PC-9 (cell line): ENCODE measurements at regions not wholly inside any gene's neighbourhood (a gene's known extent, or its start where the extent isn't known, plus 50 kb on each side); places are given as distances from the start of the nearest gene placed in this dataset.

Source experiments
- CTCF ChIP-seq: fragments of 200-600 bp; sonication (generic); conservative IDR thresholded peaks from 2 replicates; pipeline ENCODE4 v1.6.1; 2017; ENCODE audit warnings: mixed run types, antibody characterized with exemption, mild to moderate bottlenecking, moderate library complexity
- EZH2 ChIP-seq: fragments of 200-600 bp; sonication (generic); IDR thresholded peaks from 2 replicates; pipeline ENCODE4 v1.8.0; 2017; ENCODE audit warnings: antibody characterized with exemption, low read depth

GRCh38 chrX:129092242-129092641 is 431.0 kb downstream of the SMARCA1 start:
- TF ChIP-seq CTCF (no peak), EZH2 (no peak)
